Activated T-helper 1 cell treated with Interleukin-2 at 50 U/mL for 16 hours (primary cell): ENCODE measurements at regions not wholly inside any gene's neighbourhood (a gene's known extent, or its start where the extent isn't known, plus 50 kb on each side); places are given as distances from the start of the nearest gene placed in this dataset.

ENCODE experiments used
- DNase-seq: peaks from one replicate; pipeline ENCODE4 v3.0.0-alpha.2; 2020; ENCODE audit warnings: low read depth

- no peak for DNase-seq
Observed at GRCh38 chr19:29429581-29429980, 96.2 kb upstream of the VSTM2B start.

- no peak for DNase-seq
Observed at GRCh38 chr19:29431332-29431731, 94.5 kb upstream of the VSTM2B start.

GRCh38 chr19:29432677-29433076 lies 93.1 kb upstream of the VSTM2B start:
- no peak for DNase-seq

- no peak for DNase-seq
Observed at GRCh38 chr19:29436591-29437103, 89.1 kb upstream of the VSTM2B start.

GRCh38 chr19:29439021-29439420 lies 86.8 kb upstream of the VSTM2B start:
- DNase-seq: no peak

GRCh38 chr19:29439688-29440550 lies 85.9 kb upstream of the VSTM2B start:
- DNase-seq: no peak

GRCh38 chr19:29442094-29442493 lies 83.7 kb upstream of the VSTM2B start:
- no peak for DNase-seq

GRCh38 chr19:29442910-29443309 lies 82.9 kb upstream of the VSTM2B start:
- DNase-seq: no peak

- DNase-seq: no peak
Observed at GRCh38 chr19:29445246-29445645, 80.5 kb upstream of the VSTM2B start.

GRCh38 chr19:29446361-29446760 lies 79.4 kb upstream of the VSTM2B start:
- no peak for DNase-seq

- no peak for DNase-seq
Observed at GRCh38 chr19:29448046-29448445, 77.7 kb upstream of the VSTM2B start.

- no peak for DNase-seq
Observed at GRCh38 chr19:29449371-29449770, 76.4 kb upstream of the VSTM2B start.

- no peak for DNase-seq
Observed at GRCh38 chr19:29450306-29450705, 75.5 kb upstream of the VSTM2B start.

GRCh38 chr19:29450812-29451211 lies 75.0 kb upstream of the VSTM2B start:
- no peak for DNase-seq

GRCh38 chr19:29454109-29454508 lies 71.7 kb upstream of the VSTM2B start:
- no peak for DNase-seq

- DNase-seq: no peak
Observed at GRCh38 chr19:29457413-29457812, 68.4 kb upstream of the VSTM2B start.

GRCh38 chr19:29467824-29468401 lies 57.9 kb upstream of the VSTM2B start:
- DNase-seq: no peak

- no peak for DNase-seq
Observed at GRCh38 chr19:29475469-29475868, 50.3 kb upstream of the VSTM2B start.
